Stomach (tissue), 8 donors: ENCODE measurements at regions not wholly inside any gene's neighbourhood (a gene's known extent, or its start where the extent isn't known, plus 50 kb on each side); places are given as distances from the start of the nearest gene placed in this dataset.

Source experiments
- DNase-seq, 2 donors: peaks; one replicate each; pipeline versions ENCODE4 v3.0.0 to v3.0.0-alpha.2; 2013 to 2019
- H3K27ac ChIP-seq, 5 donors: fragments of 200-600 bp in 4 of 5; sonication (generic) in 4 of 5; one replicate each; pipeline ENCODE4 v1.5.1; 2013 to 2019; ENCODE audit warnings: mild to moderate bottlenecking in 1 of 5, moderate library complexity in 1 of 5
- H3K27me3 ChIP-seq, 3 donors: fragments of 200-600 bp; sonication (generic); one replicate each; pipeline ENCODE4 v1.5.1; 2017 to 2019; ENCODE audit warnings: mixed run types in 1 of 3
- H3K36me3 ChIP-seq, 4 donors: fragments of 200-600 bp; sonication (generic); 1 replicate in 3 of 4; 2 replicates in 1 of 4; pipeline ENCODE4 v1.5.1; 2016 to 2019
- H3K4me1 ChIP-seq, 4 donors: fragments of 200-600 bp; sonication (generic); one replicate each; pipeline ENCODE4 v1.5.1; 2016 to 2019
- H3K4me3 ChIP-seq, 4 donors: fragments of 200-600 bp; sonication (generic) in 3 of 4; one replicate each; pipeline ENCODE4 v1.5.1; 2016 to 2019; ENCODE audit warnings: mild to moderate bottlenecking in 1 of 4
- H3K9me3 ChIP-seq, 4 donors: fragments of 200-600 bp; sonication (generic); one replicate each; pipeline ENCODE4 v1.5.1; 2016 to 2019
- CTCF ChIP-seq, 7 experiments: fragments of 450-650 bp in 4 of 7; fragments of 200-600 bp in 3 of 7; sonication (generic) in 3 of 7; IDR thresholded peaks; one replicate each; pipeline ENCODE4 v1.5.1; 2016 to 2019; ENCODE audit warnings: antibody characterized with exemption in 7 of 7, control low read depth in 2 of 7, mild to moderate bottlenecking in 1 of 7
- EP300 ChIP-seq: sonication (generic); formaldehyde crosslinking; IDR thresholded peaks from one replicate; pipeline ENCODE4 v1.6.1; 2017; ENCODE audit warnings: antibody characterized with exemption
- POLR2A ChIP-seq, 4 donors: fragments of 450-650 bp; IDR thresholded peaks; one replicate each; pipeline ENCODE4 v1.6.1; 2016; ENCODE audit warnings: antibody characterized with exemption in 4 of 4, control low read depth in 2 of 4, mild to moderate bottlenecking in 1 of 4, moderate library complexity in 1 of 4
- POLR2AphosphoS5 ChIP-seq, 3 donors: sonication (generic); formaldehyde crosslinking; IDR thresholded peaks; one replicate each; pipeline ENCODE4 v1.6.1; 2016; ENCODE audit warnings: antibody characterized with exemption in 3 of 3
- WGBS, 5 donors: extraction: QIAGEN DNeasy Blood & Tissue Kit in 3 of 5; methylation state at CpG; one replicate each; pipeline versions ENCODE4 v1.1.5 to v1.1.7; 2013 to 2018; 5-methylcytosine and 5-hydroxymethylcytosine counted together
- intact Hi-C: fragments of 100-400 bp; cut with DNase I; formaldehyde crosslinking; loops from one replicate; pipeline ENCODE4 v1.15.1; 2023; ENCODE audit warnings: low total_unique reads
- donor health status: healthy with polysubstance abuse.
- donor health status: Bipolar disorder and iron deficiency.
- donor health status: healthy.

GRCh38 chr11:91790346-91791170 is 434.1 kb upstream of the FAT3 start:
- H3K4me1 ChIP-seq, result peaks cover 0 to 20% (median 9%) of the 10 kb centered on the region in 4 donors
- intact Hi-C loops, result no loop called here
- no peak overlapping the region for H3K4me3 ChIP-seq
- no peak overlapping the region for H3K27ac ChIP-seq
- no peaks in the 10 kb centered on the region for H3K9me3 ChIP-seq
- peak in 1 of 2 donors; percentile 61 for DNase-seq
- no peaks in the 10 kb centered on the region for H3K27me3 ChIP-seq
- whole genome bisulfite sequencing, 5 donors, result 75 to 86% (median 82%) methylated on average over 6 of the region's 6 CpGs
- no peaks in the 10 kb centered on the region for H3K36me3 ChIP-seq
- TF ChIP-seq POLR2AphosphoS5 (IDR thresholded peaks at IDR 0.05), result no peak
- TF ChIP-seq CTCF (IDR thresholded peaks at IDR 0.05), result no peak
- TF ChIP-seq POLR2A (IDR thresholded peaks at IDR 0.05), result no peak
- no peak for TF ChIP-seq EP300

- Histone ChIP-seq H3K27ac (no peak overlapping the region), H3K4me3 (no peak overlapping the region), H3K4me1 (peaks cover 0 to 2% (median 0%) of the 10 kb centered on the region in 4 donors), H3K9me3 (no peaks in the 10 kb centered on the region), H3K36me3 (no peaks in the 10 kb centered on the region), H3K27me3 (no peaks in the 10 kb centered on the region)
- DNase-seq, result no peak
- intact Hi-C loops, result no loop called here
- 91 to 98% (median 96%) methylated on average over 1 of the region's 1 CpG for WGBS, 5 donors
- no peak for TF ChIP-seq POLR2A (IDR thresholded peaks at IDR 0.05)
- no peak for TF ChIP-seq EP300
- no peak for TF ChIP-seq POLR2AphosphoS5 (IDR thresholded peaks at IDR 0.05)
- TF ChIP-seq CTCF (IDR thresholded peaks at IDR 0.05), result no peak
Measured at GRCh38 chr11:91788764-91789163, 435.9 kb upstream of the FAT3 start.

- intact Hi-C loops, result no loop called here
- Histone ChIP-seq H3K27me3 (no peaks in the 10 kb centered on the region), H3K27ac (no peak overlapping the region), H3K4me1 (no peaks in the 10 kb centered on the region), H3K4me3 (no peak overlapping the region), H3K36me3 (no peaks in the 10 kb centered on the region), H3K9me3 (peaks cover 0 to 8% (median 2%) of the 10 kb centered on the region in 4 donors)
- 49 to 63% (median 50%) methylated on average over 4 of the region's 4 CpGs for WGBS, 5 donors
- TF ChIP-seq CTCF (IDR thresholded peaks at IDR 0.05), result no peak
- no peak for TF ChIP-seq POLR2AphosphoS5 (IDR thresholded peaks at IDR 0.05)
- no peak for TF ChIP-seq EP300
- TF ChIP-seq POLR2A (IDR thresholded peaks at IDR 0.05), result no peak
- no peak for DNase-seq
Measured at GRCh38 chr11:91786097-91786496, 438.5 kb upstream of the FAT3 start.

DNA sequence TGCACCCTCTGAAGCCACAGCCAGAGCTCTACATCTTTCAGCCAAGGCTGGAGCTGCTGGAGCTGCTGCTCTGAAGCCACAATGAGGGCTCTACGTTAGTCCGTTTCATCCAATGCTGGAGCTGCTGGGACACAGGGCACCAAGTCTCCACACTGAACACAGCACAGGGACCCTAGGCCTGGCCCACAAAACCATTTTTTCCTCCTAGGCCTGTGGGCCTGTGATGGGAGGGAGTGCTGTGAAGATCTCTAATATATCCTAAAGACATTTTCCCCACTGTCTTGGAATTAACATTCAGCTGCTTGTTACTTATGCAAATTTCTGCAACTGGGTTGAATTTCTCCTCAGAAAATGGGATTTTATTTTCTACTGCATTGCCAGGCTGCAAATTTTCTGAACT is 441.4 kb upstream of the FAT3 start:
- no peak overlapping the region for H3K27ac ChIP-seq
- no peaks in the 10 kb centered on the region for H3K4me1 ChIP-seq
- no peak overlapping the region for H3K4me3 ChIP-seq
- no peaks in the 10 kb centered on the region for H3K36me3 ChIP-seq
- intact Hi-C loops, result no loop called here
- 88 to 100% (median 100%) methylated on average over 2 of the region's 2 CpGs for WGBS, 5 donors
- DNase-seq, result no peak
- TF ChIP-seq EP300 (no peak), POLR2AphosphoS5 (IDR thresholded peaks at IDR 0.05) (no peak), POLR2A (IDR thresholded peaks at IDR 0.05) (no peak), CTCF (IDR thresholded peaks at IDR 0.05) (no peak)
- no peaks in the 10 kb centered on the region for H3K27me3 ChIP-seq
- peaks cover 0 to 8% (median 2%) of the 10 kb centered on the region in 4 donors for H3K9me3 ChIP-seq
